CD1c-positive myeloid dendritic cell (primary cell): ENCODE measurements at regions not wholly inside any gene's neighbourhood (a gene's known extent, or its start where the extent isn't known, plus 50 kb on each side); places are given as distances from the start of the nearest gene placed in this dataset.

Source experiments
- DNase-seq: peaks from one replicate; pipeline ENCODE4 v3.0.0-alpha.2; 2016; ENCODE audit errors: extremely low spot score

GRCh38 chr15:70280781-70281180, 183.1 kb upstream of the TLE3 start:
- no peak for DNase-seq

- DNase-seq, result no peak
Measured at GRCh38 chr15:70279096-70279495, 181.4 kb upstream of the TLE3 start.

- no peak for DNase-seq
Measured at GRCh38 chr15:70278644-70279043, 180.9 kb upstream of the TLE3 start.

GRCh38 chr15:70277556-70277955, 179.8 kb upstream of the TLE3 start:
- DNase-seq, result no peak

GRCh38 chr15:70276401-70276800, 178.7 kb upstream of the TLE3 start:
- no peak for DNase-seq

GRCh38 chr15:70275461-70276138, 177.9 kb upstream of the TLE3 start:
- no peak for DNase-seq

GRCh38 chr15:70274908-70275307, 177.2 kb upstream of the TLE3 start:
- DNase-seq, result no peak

GRCh38 chr15:70274255-70274880, 176.7 kb upstream of the TLE3 start:
- no peak for DNase-seq

GRCh38 chr15:70273808-70274207, 176.1 kb upstream of the TLE3 start:
- DNase-seq, result no peak

- no peak for DNase-seq
Measured at GRCh38 chr15:70272565-70273355, 175.0 kb upstream of the TLE3 start.

GRCh38 chr15:70271422-70272088, 173.8 kb upstream of the TLE3 start:
- peak; percentile 65 for DNase-seq

GRCh38 chr15:70270752-70271111, 173.0 kb upstream of the TLE3 start:
- DNase-seq, result no peak

GRCh38 chr15:70269991-70270751, 172.5 kb upstream of the TLE3 start:
- peak; percentile 65 for DNase-seq

GRCh38 chr15:70269311-70269911, 171.7 kb upstream of the TLE3 start:
- no peak for DNase-seq

GRCh38 chr15:70268698-70269251, 171.1 kb upstream of the TLE3 start:
- no peak for DNase-seq

- peak; percentile 84 for DNase-seq
Measured at GRCh38 chr15:70267879-70268278, 170.2 kb upstream of the TLE3 start.

- DNase-seq, result no peak
Measured at GRCh38 chr15:70267306-70267705, 169.6 kb upstream of the TLE3 start.

- DNase-seq, result peak; percentile 95
Measured at GRCh38 chr15:70266412-70267121, 168.8 kb upstream of the TLE3 start.

GRCh38 chr15:70265986-70266385, 168.3 kb upstream of the TLE3 start:
- DNase-seq, result no peak

- no peak for DNase-seq
Measured at GRCh38 chr15:70265466-70265978, 167.8 kb upstream of the TLE3 start.
